Neutrophil (primary cell): ENCODE measurements at regions not wholly inside any gene's neighbourhood (a gene's known extent, or its start where the extent isn't known, plus 50 kb on each side); places are given as distances from the start of the nearest gene placed in this dataset.

Source experiments
- H3K27ac ChIP-seq: fragments of 200-600 bp; sonication (generic); 2 replicates; pipeline ENCODE4 v1.5.1; 2016; ENCODE audit warnings: mild to moderate bottlenecking, moderate library complexity
- H3K27me3 ChIP-seq: fragments of 200-600 bp; sonication (generic); 2 replicates; pipeline ENCODE4 v1.6.0; 2016; ENCODE audit warnings: mild to moderate bottlenecking
- H3K36me3 ChIP-seq: fragments of 200-600 bp; sonication (generic); 2 replicates; pipeline ENCODE4 v1.5.1; 2017
- H3K4me1 ChIP-seq, 2 experiments: fragments of 200-600 bp in 1 of 2; sonication (generic) in 1 of 2; 1 replicate in 1 of 2; 2 replicates in 1 of 2; pipeline versions ENCODE4 v1.5.1 to v1.6.1; 2013 to 2016; ENCODE audit warnings: low read depth in 1 of 2, low read length in 1 of 2, mild to moderate bottlenecking in 1 of 2, moderate library complexity in 1 of 2; ENCODE audit not compliant: control insufficient read depth in 1 of 2, insufficient read depth in 1 of 2
- H3K4me3 ChIP-seq, 2 experiments: fragments of 200-600 bp in 1 of 2; sonication (generic) in 1 of 2; 1 replicate in 1 of 2; 2 replicates in 1 of 2; pipeline ENCODE4 v1.5.1; 2013 to 2016; ENCODE audit warnings: low read depth in 1 of 2, low read length in 1 of 2, mild to moderate bottlenecking in 1 of 2, moderate library complexity in 1 of 2
- H3K9me3 ChIP-seq: fragments of 200-600 bp; sonication (generic); 2 replicates; pipeline ENCODE4 v1.5.1; 2016
- CTCF ChIP-seq: fragments of 200-600 bp; sonication (generic); IDR thresholded peaks from 2 replicates; pipeline ENCODE4 v1.5.1; 2016; ENCODE audit warnings: antibody characterized with exemption

- Histone ChIP-seq H3K27me3 (peaks cover 76% of the 10 kb centered on the region), H3K27ac (no peak overlapping the region), H3K9me3 (no peaks in the 10 kb centered on the region), H3K4me3 (no peak overlapping the region), H3K4me1 (no peaks in the 10 kb centered on the region), H3K36me3 (no peaks in the 10 kb centered on the region)
- no peak for TF ChIP-seq CTCF
Observed at GRCh38 chr2:176479961-176480360, 210.7 kb downstream of the MTX2 start.

- TF ChIP-seq CTCF, result no peak
- H3K36me3 ChIP-seq, result no peaks in the 10 kb centered on the region
- peaks cover 93% of the 10 kb centered on the region for H3K27me3 ChIP-seq
- H3K4me3 ChIP-seq, result no peak overlapping the region
- H3K4me1 ChIP-seq, result no peaks in the 10 kb centered on the region
- no peaks in the 10 kb centered on the region for H3K9me3 ChIP-seq
- no peak overlapping the region for H3K27ac ChIP-seq
Observed at GRCh38 chr2:176482107-176482506, 212.9 kb downstream of the MTX2 start.

- Histone ChIP-seq H3K27me3 (peaks cover 89% of the 10 kb centered on the region), H3K9me3 (no peaks in the 10 kb centered on the region), H3K27ac (no peak overlapping the region), H3K4me1 (no peaks in the 10 kb centered on the region), H3K36me3 (no peaks in the 10 kb centered on the region), H3K4me3 (no peak overlapping the region)
- TF ChIP-seq CTCF, result no peak
Observed at GRCh38 chr2:176483476-176483875, 214.2 kb downstream of the MTX2 start.

DNA sequence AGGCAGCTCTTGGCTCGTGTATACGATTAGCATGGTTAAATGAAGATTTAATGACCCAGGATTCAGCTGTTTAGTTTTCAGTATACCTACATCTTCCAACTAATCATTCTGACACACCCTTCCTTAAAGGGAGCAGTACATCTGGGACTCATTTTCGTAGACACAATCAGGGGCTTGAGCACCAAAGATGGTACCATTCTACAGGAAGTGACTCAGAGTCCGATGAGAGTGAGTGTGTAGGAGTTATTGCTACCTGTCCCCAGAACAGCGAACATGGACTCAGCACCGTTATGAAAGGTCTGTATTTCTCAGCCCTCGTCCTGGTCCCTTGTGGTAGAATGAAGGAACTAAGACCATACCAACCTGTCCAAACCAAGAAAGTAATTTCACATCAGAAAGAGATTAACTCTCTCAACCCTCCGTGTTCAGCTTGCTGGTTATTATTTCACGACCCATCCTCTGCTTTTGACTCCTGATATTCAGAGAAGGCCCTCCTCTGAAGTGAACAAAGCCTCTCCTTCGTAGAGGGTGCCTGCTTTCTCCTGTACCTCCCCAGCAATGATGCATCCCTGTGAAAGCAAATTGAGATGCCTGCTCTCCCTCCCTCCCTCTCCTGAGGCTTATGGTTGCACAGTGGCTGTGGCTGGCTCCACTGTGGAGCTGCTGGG, 214.8 kb downstream of the MTX2 start:
- no peaks in the 10 kb centered on the region for H3K9me3 ChIP-seq
- no peak overlapping the region for H3K27ac ChIP-seq
- no peaks in the 10 kb centered on the region for H3K36me3 ChIP-seq
- no peak for TF ChIP-seq CTCF
- no peak overlapping the region for H3K4me3 ChIP-seq
- H3K27me3 ChIP-seq, result peaks cover 90% of the 10 kb centered on the region
- H3K4me1 ChIP-seq, result no peaks in the 10 kb centered on the region

DNA sequence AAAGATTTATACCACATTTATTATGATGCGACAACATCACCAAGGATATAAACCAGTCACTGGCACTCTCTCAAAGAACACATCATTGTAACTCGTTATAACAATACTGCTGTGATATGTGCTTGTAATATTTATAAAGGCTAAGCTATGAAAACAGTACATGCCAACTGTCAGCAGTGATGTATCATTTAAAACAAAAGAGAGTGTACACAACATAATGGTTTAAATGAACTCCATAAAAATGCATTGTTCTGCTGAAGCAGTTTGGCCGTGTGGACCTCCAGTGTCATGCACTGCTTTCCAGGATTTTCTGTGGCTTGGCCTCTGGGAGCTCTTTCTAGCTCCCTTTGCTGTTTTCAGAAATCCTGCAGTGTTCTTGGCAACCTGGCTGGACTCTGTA, 215.6 kb downstream of the MTX2 start:
- Histone ChIP-seq H3K36me3 (no peaks in the 10 kb centered on the region), H3K4me3 (no peak overlapping the region), H3K27ac (no peak overlapping the region), H3K27me3 (peaks cover 90% of the 10 kb centered on the region), H3K4me1 (no peaks in the 10 kb centered on the region), H3K9me3 (no peaks in the 10 kb centered on the region)
- no peak for TF ChIP-seq CTCF
